ENCODE measurements at regions not wholly inside any gene's neighbourhood (a gene's known extent, or its start where the extent isn't known, plus 50 kb on each side); places are given as distances from the start of the nearest gene placed in this dataset.

DNA sequence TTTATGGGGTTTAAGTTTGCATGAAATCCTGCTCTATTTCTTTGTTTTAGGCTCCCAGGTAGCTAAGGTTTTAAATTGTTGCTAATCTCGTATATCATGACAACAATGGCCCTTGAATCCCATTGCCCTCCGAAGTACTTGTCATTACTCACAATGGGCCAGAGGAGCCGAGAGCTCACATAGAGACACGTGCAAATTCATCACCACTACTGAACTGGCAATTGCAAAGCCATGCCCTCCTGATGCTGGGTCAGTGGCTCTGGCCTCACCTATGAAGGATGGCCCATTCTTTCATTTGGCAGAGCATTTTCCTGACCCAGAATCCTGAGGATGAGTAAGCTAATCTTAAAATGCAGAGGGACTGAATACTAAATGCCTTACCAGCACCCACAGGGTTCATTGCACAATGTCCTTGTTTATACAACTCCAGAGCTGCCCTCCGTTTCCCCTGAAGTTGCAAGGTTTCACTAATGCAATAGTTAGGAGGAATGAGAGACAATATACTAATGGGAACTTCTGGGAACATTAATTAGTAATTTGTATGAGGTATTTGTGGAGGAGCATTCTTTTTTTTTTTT, 71.6 kb upstream of the GAREM1 start:
- DNase-seq: no peak

GRCh38 chr18:32530947-32531651, 60.4 kb upstream of the GAREM1 start:
- DNase-seq: peak; percentile 79

DNA sequence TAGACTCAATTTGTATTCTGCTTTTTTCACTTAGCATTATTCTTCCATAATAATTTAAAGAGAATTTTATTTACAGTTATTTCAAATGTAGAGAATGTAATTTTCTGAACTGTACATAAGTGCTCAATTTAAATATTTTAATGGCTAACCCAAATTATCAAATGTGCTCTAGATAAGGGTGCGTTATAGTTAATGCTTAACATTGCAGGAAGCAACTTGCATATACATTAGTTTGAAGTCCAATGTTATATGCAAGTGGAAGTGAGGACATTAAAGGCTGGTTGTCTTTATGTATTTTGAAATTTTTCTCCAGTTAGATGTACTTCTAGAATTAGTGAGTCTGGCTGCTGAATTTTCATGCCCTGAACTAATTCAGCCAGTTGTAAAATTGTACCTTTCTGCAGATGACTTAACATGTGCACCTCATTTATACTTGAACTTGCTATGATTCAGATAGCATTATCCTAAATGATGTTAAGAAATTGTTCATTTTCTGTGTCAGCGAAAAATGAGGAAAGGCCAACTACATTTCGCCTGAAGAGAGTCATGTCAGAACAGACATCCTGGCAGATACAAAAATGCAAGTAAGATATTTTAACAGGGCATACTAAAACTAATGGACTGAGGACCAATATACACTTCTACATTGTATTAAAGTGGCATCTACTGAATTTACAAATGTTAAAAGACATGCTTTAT, 59.2 kb upstream of the GAREM1 start:
- DNase-seq: no peak

DNA sequence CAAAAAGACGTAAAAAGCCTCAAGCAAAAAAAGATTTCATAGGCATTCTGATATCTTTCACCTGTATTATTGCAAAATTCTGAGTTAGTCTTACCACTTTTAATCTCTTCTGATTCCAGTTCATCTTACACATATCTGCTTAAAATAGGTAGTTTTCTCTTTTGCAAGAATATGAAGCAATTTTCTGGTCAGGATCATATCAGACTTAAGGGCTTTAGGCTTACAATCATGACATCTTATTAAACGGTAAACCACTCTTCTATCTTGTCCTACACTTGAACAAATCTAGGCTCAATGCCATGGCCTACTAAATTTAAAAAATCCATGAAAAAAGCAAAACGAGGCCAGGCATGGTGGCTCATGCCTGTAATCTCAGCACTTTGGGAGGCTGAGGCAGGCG, 50.1 kb upstream of the GAREM1 start:
- no peak for DNase-seq
